GM12872 (cell line): ENCODE measurements at regions not wholly inside any gene's neighbourhood (a gene's known extent, or its start where the extent isn't known, plus 50 kb on each side); places are given as distances from the start of the nearest gene placed in this dataset.

ENCODE experiments used
- TF ChIP-seq, protein P1 (sequence below): IDR thresholded peaks from 3 replicates; pipeline ENCODE4 v1.5.1; 2011; ENCODE audit warnings: low read depth, mild to moderate bottlenecking, low read length, moderate library complexity; ENCODE audit not compliant: insufficient read depth

DNA sequence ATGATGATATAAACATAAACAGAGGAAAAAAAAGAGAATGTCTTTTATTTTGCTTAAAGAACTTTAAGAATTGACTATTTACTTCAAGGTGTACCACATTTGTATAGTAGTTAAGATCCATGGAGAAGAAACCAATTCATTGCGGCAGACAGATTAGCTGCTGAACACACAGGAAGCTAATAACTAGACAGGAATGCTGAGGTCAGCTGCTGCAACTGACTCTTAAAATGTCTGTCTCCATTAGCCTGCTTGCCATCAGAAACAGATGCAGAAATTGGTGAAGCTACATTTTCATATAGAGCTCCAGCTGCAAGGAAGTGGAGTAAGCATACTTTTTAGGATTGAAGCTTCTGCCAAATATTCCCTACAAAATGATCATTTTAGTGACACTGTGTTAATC is 939.5 kb downstream of the EPHA7 start:
- TF ChIP-seq, protein P1, sequence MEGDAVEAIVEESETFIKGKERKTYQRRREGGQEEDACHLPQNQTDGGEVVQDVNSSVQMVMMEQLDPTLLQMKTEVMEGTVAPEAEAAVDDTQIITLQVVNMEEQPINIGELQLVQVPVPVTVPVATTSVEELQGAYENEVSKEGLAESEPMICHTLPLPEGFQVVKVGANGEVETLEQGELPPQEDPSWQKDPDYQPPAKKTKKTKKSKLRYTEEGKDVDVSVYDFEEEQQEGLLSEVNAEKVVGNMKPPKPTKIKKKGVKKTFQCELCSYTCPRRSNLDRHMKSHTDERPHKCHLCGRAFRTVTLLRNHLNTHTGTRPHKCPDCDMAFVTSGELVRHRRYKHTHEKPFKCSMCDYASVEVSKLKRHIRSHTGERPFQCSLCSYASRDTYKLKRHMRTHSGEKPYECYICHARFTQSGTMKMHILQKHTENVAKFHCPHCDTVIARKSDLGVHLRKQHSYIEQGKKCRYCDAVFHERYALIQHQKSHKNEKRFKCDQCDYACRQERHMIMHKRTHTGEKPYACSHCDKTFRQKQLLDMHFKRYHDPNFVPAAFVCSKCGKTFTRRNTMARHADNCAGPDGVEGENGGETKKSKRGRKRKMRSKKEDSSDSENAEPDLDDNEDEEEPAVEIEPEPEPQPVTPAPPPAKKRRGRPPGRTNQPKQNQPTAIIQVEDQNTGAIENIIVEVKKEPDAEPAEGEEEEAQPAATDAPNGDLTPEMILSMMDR, result no peak

DNA sequence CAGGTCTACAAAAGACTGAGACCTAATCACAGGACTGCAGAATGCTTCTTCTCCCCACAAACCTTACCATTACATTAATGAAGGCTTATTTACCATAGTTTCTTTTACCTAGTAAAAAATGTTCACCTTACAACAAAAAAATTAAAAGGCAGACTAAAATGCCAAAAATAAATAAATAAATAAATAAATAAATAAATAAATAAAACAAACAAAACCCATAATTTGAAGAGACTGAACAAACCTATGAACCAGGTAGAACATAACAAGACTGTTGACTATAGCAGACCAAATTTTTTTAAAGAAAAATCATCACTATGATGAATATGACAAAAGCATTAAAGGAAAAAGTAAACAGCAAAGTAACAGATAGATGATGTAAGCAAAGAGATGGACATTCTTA is 946.3 kb downstream of the EPHA7 start:
- TF ChIP-seq, protein P1, result no peak

DNA sequence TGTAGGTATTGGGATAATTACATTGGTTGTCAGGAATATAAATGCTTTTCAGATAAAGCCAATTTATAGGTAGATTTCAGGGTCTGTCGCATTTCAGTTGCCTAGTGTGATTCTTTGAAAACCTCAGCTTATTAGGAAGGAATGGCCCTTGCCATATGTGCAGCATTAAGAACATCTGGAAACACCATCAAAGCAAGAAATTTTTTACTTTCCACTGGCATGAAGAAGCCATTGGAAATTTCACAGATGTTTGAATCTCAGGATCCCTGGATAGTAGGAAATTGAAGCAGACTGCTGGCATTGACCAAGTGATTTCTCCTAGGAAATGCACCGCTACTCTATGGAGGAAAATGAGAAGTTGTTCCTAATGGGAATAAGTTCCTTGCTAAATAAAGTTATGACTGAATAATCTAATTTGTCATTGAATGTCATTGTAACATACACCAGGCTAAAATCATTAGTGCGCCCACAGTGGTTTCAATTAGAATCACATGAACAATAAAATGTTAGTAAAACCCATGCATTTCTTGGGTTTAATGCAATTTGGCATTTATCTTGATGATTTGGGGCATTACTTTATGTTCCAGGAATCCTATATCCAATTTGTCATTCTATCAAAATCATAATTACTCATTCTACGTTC is 950.1 kb downstream of the EPHA7 start:
- TF ChIP-seq, protein P1, result no peak

DNA sequence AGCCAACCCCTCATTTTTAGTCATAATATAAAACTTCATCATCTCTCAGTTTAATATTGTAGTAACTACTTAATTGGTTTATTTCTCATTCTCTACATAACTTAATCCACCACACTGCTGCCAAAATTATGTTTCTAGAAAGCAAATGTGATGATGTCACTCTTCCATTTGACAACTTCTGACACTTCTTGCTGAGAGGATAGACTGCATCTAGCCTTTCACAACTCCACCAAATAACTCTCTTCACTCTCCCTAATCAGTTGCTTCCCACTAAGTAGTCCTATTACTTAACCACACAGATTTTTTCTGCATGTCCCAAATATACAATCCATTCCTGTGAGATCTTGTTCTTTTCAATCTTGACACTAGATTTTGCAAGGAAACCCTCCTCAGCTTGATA is 951.3 kb downstream of the EPHA7 start:
- TF ChIP-seq, protein P1, result no peak

DNA sequence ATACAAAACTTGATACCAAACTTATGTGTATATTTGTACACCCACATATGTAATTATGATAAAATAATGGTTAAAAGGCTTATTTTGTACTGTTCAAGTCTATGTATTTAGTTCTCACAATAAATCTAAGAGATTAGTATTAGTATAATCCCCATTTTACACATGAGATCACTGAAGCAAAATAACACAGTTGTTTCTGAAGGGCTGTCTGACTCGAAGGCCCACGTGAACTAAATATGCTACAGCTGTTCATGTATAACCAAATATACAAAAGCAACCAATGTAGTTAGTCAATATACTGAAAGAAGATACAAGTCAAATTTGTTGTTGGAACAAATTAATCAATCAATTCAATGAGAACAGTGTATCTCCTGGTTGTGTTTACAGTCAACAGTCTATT is 959.2 kb downstream of the EPHA7 start:
- TF ChIP-seq, protein P1, result no peak

DNA sequence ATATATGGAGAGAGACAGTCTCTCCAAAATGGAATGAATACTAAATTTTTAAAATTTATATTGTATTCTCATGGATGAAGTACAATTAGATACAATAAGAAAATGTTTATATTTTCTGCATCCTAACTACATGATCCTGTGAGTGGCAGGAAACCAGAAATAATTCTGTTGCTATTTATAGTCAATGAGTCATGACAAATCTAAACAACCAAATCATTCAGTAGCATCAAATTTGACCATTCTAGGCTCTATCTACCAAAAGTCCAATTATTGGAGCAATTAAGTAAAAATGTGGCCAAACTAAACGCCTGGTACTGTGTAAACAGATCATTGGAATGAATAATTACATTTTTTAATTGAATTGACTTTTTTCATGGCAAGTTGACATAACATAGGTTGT is 959.8 kb downstream of the EPHA7 start:
- TF ChIP-seq, protein P1, result no peak

DNA sequence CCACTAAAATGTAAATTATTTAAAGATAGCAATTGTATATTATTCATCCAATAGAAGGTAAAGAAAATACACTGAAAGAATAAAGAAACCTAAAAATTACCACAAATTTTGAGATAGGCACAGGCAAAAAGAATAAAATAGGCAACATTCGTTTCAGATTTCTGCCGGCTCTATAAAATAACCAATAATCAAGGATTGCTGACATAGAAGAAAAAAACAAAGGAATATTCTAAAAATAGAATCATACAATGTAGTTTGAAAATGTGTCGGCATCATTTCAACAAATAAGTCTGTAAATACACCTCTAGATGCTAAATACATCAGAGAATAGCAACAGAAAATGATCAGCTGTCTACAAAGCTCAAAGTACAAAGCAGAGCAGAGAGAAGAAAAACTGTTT is 973.3 kb downstream of the EPHA7 start:
- TF ChIP-seq, protein P1, result no peak
